Endothelial cell of umbilical vein (primary cell): ENCODE measurements at regions not wholly inside any gene's neighbourhood (a gene's known extent, or its start where the extent isn't known, plus 50 kb on each side); places are given as distances from the start of the nearest gene placed in this dataset.

Source experiments
- BruUV-seq: library from RNA; stranded (reverse); fragments of 400-500 nt; replicated peaks from 2 replicates; lab custom pipeline; 2021; lab: Mats Ljungman, UMichigan
- CTCF ChIA-PET: fragments of 300-600, 350-600 bp; sonication (Branson Sonifier 250); formaldehyde crosslinking; loops from one replicate; lab custom pipeline; 2021; ENCODE audit warnings: antibody characterized with exemption, inconsistent platforms; lab: Charles Lee
- POLR2A ChIA-PET: fragments of 300-600, 350-600 bp; sonication (Branson Sonifier 250); formaldehyde crosslinking; loops from one replicate; lab custom pipeline; 2021; ENCODE audit warnings: antibody characterized with exemption, inconsistent platforms; lab: Charles Lee
- DNase-seq: peaks from one replicate; pipeline ENCODE4 v3.0.0-alpha.2; 2011; ENCODE audit warnings: low read depth, low spot score
- FAIRE-seq: peaks from 2 replicates; lab custom pipeline; 2011; peaks lifted over from hg19 to GRCh38; lab: Jason Lieb, UNC
- H2AFZ ChIP-seq: 2 replicates; pipeline ENCODE4 v1.6.0; 2012; ENCODE audit warnings: low read depth, low read length, control low read depth, inconsistent platforms
- H3K27ac ChIP-seq: 2 replicates; pipeline ENCODE4 v1.5.1; 2011; ENCODE audit warnings: low read depth, mild to moderate bottlenecking, control low read depth, low read length, moderate library complexity; ENCODE audit not compliant: insufficient read depth
- H3K27me3 ChIP-seq, 2 experiments: 2 replicates each; pipeline versions ENCODE4 v1.6.0 to v1.6.1; 2011; ENCODE audit warnings: low read length in 2 of 2, mixed read lengths in 1 of 2; ENCODE audit not compliant: control insufficient read depth in 2 of 2, insufficient read depth in 2 of 2
- H3K36me3 ChIP-seq, 2 experiments: 2 replicates in 1 of 2; 3 replicates in 1 of 2; pipeline ENCODE4 v1.5.1; 2011; ENCODE audit warnings: low read length in 2 of 2, mild to moderate bottlenecking in 1 of 2, moderate library complexity in 1 of 2; ENCODE audit not compliant: control insufficient read depth in 2 of 2, insufficient read depth in 2 of 2; ENCODE audit errors: extremely low read depth in 1 of 2
- H3K4me1 ChIP-seq: 3 replicates; pipeline ENCODE4 v1.5.1; 2011; ENCODE audit warnings: mild to moderate bottlenecking, low read length; ENCODE audit not compliant: control insufficient read depth, insufficient read depth; ENCODE audit errors: extremely low read depth
- H3K4me2 ChIP-seq: 2 replicates; pipeline ENCODE4 v1.6.1; 2011; ENCODE audit warnings: low read length, control low read depth, mixed read lengths; ENCODE audit not compliant: insufficient read depth
- H3K4me3 ChIP-seq, 3 experiments: fragments of 200-600 bp in 1 of 3; sonication (generic), shearing (Covaris generic) in 1 of 3; replicated peaks in 1 of 3; 2 replicates each; pipeline ENCODE4 v1.5.1; 2011 to 2016; ENCODE audit warnings: control low read depth in 3 of 3, low read length in 3 of 3, mild to moderate bottlenecking in 2 of 3, inconsistent platforms in 1 of 3, low read depth in 1 of 3, moderate library complexity in 1 of 3; ENCODE audit not compliant: insufficient read depth in 1 of 3
- H3K79me2 ChIP-seq: 2 replicates; pipeline ENCODE4 v1.6.0; 2012; ENCODE audit warnings: low read length, inconsistent platforms; ENCODE audit not compliant: control insufficient read depth, insufficient read depth
- H3K9ac ChIP-seq: replicated peaks from 2 replicates; pipeline ENCODE3; 2011; ENCODE audit warnings: low read length, control low read depth; ENCODE audit not compliant: insufficient read depth; ENCODE audit errors: extremely low read depth
- H3K9me1 ChIP-seq: replicated peaks from 3 replicates; pipeline ENCODE4 v1.6.0; 2011; ENCODE audit warnings: mild to moderate bottlenecking, low read length; ENCODE audit not compliant: control insufficient read depth, insufficient read depth; ENCODE audit errors: extremely low read depth
- H3K9me3 ChIP-seq: replicated peaks from 2 replicates; pipeline ENCODE4 v1.5.1; 2012; ENCODE audit warnings: low read length, inconsistent platforms; ENCODE audit not compliant: control insufficient read depth, insufficient read depth
- H4K20me1 ChIP-seq: replicated peaks from 2 replicates; pipeline ENCODE3; 2011; ENCODE audit warnings: mild to moderate bottlenecking, low read length; ENCODE audit not compliant: control insufficient read depth, insufficient read depth; ENCODE audit errors: extremely low read depth
- EZH2 ChIP-seq: IDR thresholded peaks from 2 replicates; pipeline ENCODE4 v1.6.1; 2012; ENCODE audit warnings: borderline replicate concordance, low read depth, mild to moderate bottlenecking, moderate library complexity, low read length, inconsistent platforms; ENCODE audit not compliant: severe bottlenecking
- GATA2 ChIP-seq: IDR thresholded peaks from 2 replicates; pipeline ENCODE4 v1.7.0; 2011; ENCODE audit warnings: low read depth, mild to moderate bottlenecking, moderate library complexity, mixed read lengths, low read length; ENCODE audit not compliant: insufficient read length, insufficient read depth
- JUN ChIP-seq: IDR thresholded peaks from 2 replicates; pipeline ENCODE4 v1.6.1; 2011; ENCODE audit warnings: borderline replicate concordance, low read depth; ENCODE audit not compliant: insufficient read length, insufficient read depth
- MYC ChIP-seq: IDR thresholded peaks from one replicate; pipeline ENCODE4 v1.6.1; 2011; ENCODE audit warnings: mild to moderate bottlenecking, low read depth, low read length
- POLR2A ChIP-seq: IDR thresholded peaks from 2 replicates; pipeline ENCODE4 v1.6.1; 2012; ENCODE audit warnings: low read depth, mild to moderate bottlenecking, control low read depth, low read length
- dilution Hi-C: fragments of 300-500 bp; cut with MboI; formaldehyde crosslinking; loops from one replicate; pipeline ENCODE4 v1.15.0; 2019; ENCODE audit warnings: low sequenced_read_pairs; ENCODE audit not compliant: extremely low pct_ligation_motif_present
- intact Hi-C: fragments of 100-400 bp; cut with micrococcal nuclease; formaldehyde crosslinking; loops from one replicate; pipeline ENCODE4 v1.10.0; 2022

- BruUV-seq: no TSS peak
- Histone ChIP-seq H3K4me3 (no peak overlapping the region), H3K27ac (no peak overlapping the region), H3K9ac (no peak overlapping the region), H3K9me1 (no peaks in the 10 kb centered on the region), H3K79me2 (no peaks in the 10 kb centered on the region), H4K20me1 (no peaks in the 10 kb centered on the region), H3K27me3 (no peaks in the 10 kb centered on the region), H3K9me3 (no peaks in the 10 kb centered on the region), H3K36me3 (no peaks in the 10 kb centered on the region), H3K4me2 (no peak overlapping the region), H2AFZ (no peak overlapping the region), H3K4me1 (no peaks in the 10 kb centered on the region)
- intact Hi-C loops: no loop called here
- DNase-seq (no peak), FAIRE-seq (no peak)
- dilution Hi-C loops: no loop called here
- TF ChIP-seq MYC: no peak
- TF ChIP-seq GATA2: no peak
- no peak for TF ChIP-seq JUN
- TF ChIP-seq POLR2A: no peak
- CTCF ChIA-PET: no interaction called here
- POLR2A ChIA-PET: no interaction called here
These were observed 2761.5 kb downstream of the ARAP2 start for GRCh38 chr4:33482773-33483172.

- intact Hi-C loops: no loop called here
- Histone ChIP-seq H3K4me3 (no peak overlapping the region), H4K20me1 (no peaks in the 10 kb centered on the region), H3K9ac (no peak overlapping the region), H2AFZ (no peak overlapping the region), H3K27me3 (no peaks in the 10 kb centered on the region), H3K4me1 (no peaks in the 10 kb centered on the region), H3K9me3 (no peaks in the 10 kb centered on the region), H3K36me3 (no peaks in the 10 kb centered on the region), H3K4me2 (no peak overlapping the region), H3K27ac (no peak overlapping the region), H3K79me2 (no peaks in the 10 kb centered on the region), H3K9me1 (no peaks in the 10 kb centered on the region)
- no peak for TF ChIP-seq EZH2
- CTCF ChIA-PET: no interaction called here
- dilution Hi-C loops: no loop called here
- no TSS peak for BruUV-seq
- POLR2A ChIA-PET: no interaction called here
- DNase-seq (no peak), FAIRE-seq (no peak)
These were observed 2759.2 kb downstream of the ARAP2 start for GRCh38 chr4:33485111-33485510.
